Calu3 (cell line): ENCODE measurements at regions not wholly inside any gene's neighbourhood (a gene's known extent, or its start where the extent isn't known, plus 50 kb on each side); places are given as distances from the start of the nearest gene placed in this dataset.

Source experiments
- BruUV-seq: library from RNA; stranded (reverse); fragments of 400-500 nt; replicated peaks from 2 replicates; lab custom pipeline; 2021; lab: Mats Ljungman, UMichigan
- CTCF ChIA-PET: fragments of 300-600 bp; sonication (Branson Sonifier 250); formaldehyde crosslinking; loops from one replicate; lab custom pipeline; 2022; ENCODE audit warnings: antibody characterized with exemption; lab: Charles Lee
- DNase-seq: peaks from one replicate; pipeline ENCODE4 v3.0.0; 2022
- H3K27ac Mint-ChIP-seq: one replicate; pipeline ENCODE4 v1.8.0; 2022; ENCODE audit warnings: mixed read lengths; ENCODE audit not compliant: unreplicated experiment
- H3K27me3 Mint-ChIP-seq: one replicate; pipeline ENCODE4 v1.8.0; 2022; ENCODE audit warnings: mixed read lengths; ENCODE audit not compliant: unreplicated experiment
- H3K36me3 Mint-ChIP-seq: one replicate; pipeline ENCODE4 v1.8.0; 2022; ENCODE audit warnings: mild to moderate bottlenecking, moderate library complexity, mixed read lengths; ENCODE audit not compliant: insufficient read depth, unreplicated experiment
- H3K4me1 Mint-ChIP-seq: one replicate; pipeline ENCODE4 v1.8.0; 2022; ENCODE audit warnings: mild to moderate bottlenecking, low read depth, mixed read lengths; ENCODE audit not compliant: unreplicated experiment
- H3K4me3 Mint-ChIP-seq: one replicate; pipeline ENCODE4 v1.8.0; 2022; ENCODE audit warnings: mild to moderate bottlenecking, low read depth, moderate library complexity, mixed read lengths; ENCODE audit not compliant: unreplicated experiment
- H3K9me3 Mint-ChIP-seq: one replicate; pipeline ENCODE4 v1.8.0; 2022; ENCODE audit warnings: low read depth, mixed read lengths; ENCODE audit not compliant: unreplicated experiment
- CTCF ChIP-seq: fragments of 200-600 bp; IDR thresholded peaks from one replicate; pipeline ENCODE4 v1.8.0; 2022; ENCODE audit warnings: antibody characterized with exemption; ENCODE audit not compliant: unreplicated experiment
- intact Hi-C: fragments of 100-400 bp; cut with micrococcal nuclease; formaldehyde crosslinking; loops from one replicate; pipeline ENCODE4 v1.10.0; 2022; ENCODE audit not compliant: unreplicated experiment

GRCh38 chr5:152063004-152063403 lies 138.4 kb upstream of the GLRA1 start:
- H3K27me3 Mint-ChIP-seq: peaks cover 53% of the 10 kb centered on the region
- no peaks in the 10 kb centered on the region for H3K36me3 Mint-ChIP-seq
- CTCF ChIA-PET: no interaction called here
- H3K9me3 Mint-ChIP-seq: no peaks in the 10 kb centered on the region
- intact Hi-C loops: no loop called here
- DNase-seq: no peak
- no peak overlapping the region for H3K4me3 Mint-ChIP-seq
- TF ChIP-seq CTCF: no peak
- BruUV-seq: no TSS peak
- H3K4me1 Mint-ChIP-seq: no peaks in the 10 kb centered on the region
- H3K27ac Mint-ChIP-seq: no peak overlapping the region

- Mint-ChIP-seq H3K9me3 (no peaks in the 10 kb centered on the region), H3K27me3 (peaks cover 62% of the 10 kb centered on the region), H3K4me3 (no peak overlapping the region), H3K36me3 (no peaks in the 10 kb centered on the region), H3K27ac (no peak overlapping the region), H3K4me1 (no peaks in the 10 kb centered on the region)
- TF ChIP-seq CTCF: no peak
- intact Hi-C loops: no loop called here
- no peak for DNase-seq
- no TSS peak for BruUV-seq
- CTCF ChIA-PET: no interaction called here
Measured at GRCh38 chr5:152061095-152061494, 136.4 kb upstream of the GLRA1 start.

GRCh38 chr5:152058267-152058666 lies 133.6 kb upstream of the GLRA1 start:
- Mint-ChIP-seq H3K9me3 (no peaks in the 10 kb centered on the region), H3K4me1 (no peaks in the 10 kb centered on the region), H3K27me3 (peaks cover 66% of the 10 kb centered on the region), H3K4me3 (no peak overlapping the region), H3K36me3 (no peaks in the 10 kb centered on the region), H3K27ac (no peak overlapping the region)
- no peak for DNase-seq
- BruUV-seq: no TSS peak
- intact Hi-C loops: no loop called here
- CTCF ChIA-PET: no interaction called here
- TF ChIP-seq CTCF: no peak

GRCh38 chr5:152056931-152057330 lies 132.3 kb upstream of the GLRA1 start:
- no TSS peak for BruUV-seq
- Mint-ChIP-seq H3K27me3 (peaks cover 65% of the 10 kb centered on the region), H3K9me3 (no peaks in the 10 kb centered on the region), H3K27ac (no peak overlapping the region), H3K4me1 (no peaks in the 10 kb centered on the region), H3K4me3 (no peak overlapping the region), H3K36me3 (no peaks in the 10 kb centered on the region)
- CTCF ChIA-PET: no interaction called here
- no peak for DNase-seq
- intact Hi-C loops: no loop called here
- TF ChIP-seq CTCF: no peak
